ENCODE measurements at regions not wholly inside any gene's neighbourhood (a gene's known extent, or its start where the extent isn't known, plus 50 kb on each side); places are given as distances from the start of the nearest gene placed in this dataset.

- TF ChIP-seq, protein P1, sequence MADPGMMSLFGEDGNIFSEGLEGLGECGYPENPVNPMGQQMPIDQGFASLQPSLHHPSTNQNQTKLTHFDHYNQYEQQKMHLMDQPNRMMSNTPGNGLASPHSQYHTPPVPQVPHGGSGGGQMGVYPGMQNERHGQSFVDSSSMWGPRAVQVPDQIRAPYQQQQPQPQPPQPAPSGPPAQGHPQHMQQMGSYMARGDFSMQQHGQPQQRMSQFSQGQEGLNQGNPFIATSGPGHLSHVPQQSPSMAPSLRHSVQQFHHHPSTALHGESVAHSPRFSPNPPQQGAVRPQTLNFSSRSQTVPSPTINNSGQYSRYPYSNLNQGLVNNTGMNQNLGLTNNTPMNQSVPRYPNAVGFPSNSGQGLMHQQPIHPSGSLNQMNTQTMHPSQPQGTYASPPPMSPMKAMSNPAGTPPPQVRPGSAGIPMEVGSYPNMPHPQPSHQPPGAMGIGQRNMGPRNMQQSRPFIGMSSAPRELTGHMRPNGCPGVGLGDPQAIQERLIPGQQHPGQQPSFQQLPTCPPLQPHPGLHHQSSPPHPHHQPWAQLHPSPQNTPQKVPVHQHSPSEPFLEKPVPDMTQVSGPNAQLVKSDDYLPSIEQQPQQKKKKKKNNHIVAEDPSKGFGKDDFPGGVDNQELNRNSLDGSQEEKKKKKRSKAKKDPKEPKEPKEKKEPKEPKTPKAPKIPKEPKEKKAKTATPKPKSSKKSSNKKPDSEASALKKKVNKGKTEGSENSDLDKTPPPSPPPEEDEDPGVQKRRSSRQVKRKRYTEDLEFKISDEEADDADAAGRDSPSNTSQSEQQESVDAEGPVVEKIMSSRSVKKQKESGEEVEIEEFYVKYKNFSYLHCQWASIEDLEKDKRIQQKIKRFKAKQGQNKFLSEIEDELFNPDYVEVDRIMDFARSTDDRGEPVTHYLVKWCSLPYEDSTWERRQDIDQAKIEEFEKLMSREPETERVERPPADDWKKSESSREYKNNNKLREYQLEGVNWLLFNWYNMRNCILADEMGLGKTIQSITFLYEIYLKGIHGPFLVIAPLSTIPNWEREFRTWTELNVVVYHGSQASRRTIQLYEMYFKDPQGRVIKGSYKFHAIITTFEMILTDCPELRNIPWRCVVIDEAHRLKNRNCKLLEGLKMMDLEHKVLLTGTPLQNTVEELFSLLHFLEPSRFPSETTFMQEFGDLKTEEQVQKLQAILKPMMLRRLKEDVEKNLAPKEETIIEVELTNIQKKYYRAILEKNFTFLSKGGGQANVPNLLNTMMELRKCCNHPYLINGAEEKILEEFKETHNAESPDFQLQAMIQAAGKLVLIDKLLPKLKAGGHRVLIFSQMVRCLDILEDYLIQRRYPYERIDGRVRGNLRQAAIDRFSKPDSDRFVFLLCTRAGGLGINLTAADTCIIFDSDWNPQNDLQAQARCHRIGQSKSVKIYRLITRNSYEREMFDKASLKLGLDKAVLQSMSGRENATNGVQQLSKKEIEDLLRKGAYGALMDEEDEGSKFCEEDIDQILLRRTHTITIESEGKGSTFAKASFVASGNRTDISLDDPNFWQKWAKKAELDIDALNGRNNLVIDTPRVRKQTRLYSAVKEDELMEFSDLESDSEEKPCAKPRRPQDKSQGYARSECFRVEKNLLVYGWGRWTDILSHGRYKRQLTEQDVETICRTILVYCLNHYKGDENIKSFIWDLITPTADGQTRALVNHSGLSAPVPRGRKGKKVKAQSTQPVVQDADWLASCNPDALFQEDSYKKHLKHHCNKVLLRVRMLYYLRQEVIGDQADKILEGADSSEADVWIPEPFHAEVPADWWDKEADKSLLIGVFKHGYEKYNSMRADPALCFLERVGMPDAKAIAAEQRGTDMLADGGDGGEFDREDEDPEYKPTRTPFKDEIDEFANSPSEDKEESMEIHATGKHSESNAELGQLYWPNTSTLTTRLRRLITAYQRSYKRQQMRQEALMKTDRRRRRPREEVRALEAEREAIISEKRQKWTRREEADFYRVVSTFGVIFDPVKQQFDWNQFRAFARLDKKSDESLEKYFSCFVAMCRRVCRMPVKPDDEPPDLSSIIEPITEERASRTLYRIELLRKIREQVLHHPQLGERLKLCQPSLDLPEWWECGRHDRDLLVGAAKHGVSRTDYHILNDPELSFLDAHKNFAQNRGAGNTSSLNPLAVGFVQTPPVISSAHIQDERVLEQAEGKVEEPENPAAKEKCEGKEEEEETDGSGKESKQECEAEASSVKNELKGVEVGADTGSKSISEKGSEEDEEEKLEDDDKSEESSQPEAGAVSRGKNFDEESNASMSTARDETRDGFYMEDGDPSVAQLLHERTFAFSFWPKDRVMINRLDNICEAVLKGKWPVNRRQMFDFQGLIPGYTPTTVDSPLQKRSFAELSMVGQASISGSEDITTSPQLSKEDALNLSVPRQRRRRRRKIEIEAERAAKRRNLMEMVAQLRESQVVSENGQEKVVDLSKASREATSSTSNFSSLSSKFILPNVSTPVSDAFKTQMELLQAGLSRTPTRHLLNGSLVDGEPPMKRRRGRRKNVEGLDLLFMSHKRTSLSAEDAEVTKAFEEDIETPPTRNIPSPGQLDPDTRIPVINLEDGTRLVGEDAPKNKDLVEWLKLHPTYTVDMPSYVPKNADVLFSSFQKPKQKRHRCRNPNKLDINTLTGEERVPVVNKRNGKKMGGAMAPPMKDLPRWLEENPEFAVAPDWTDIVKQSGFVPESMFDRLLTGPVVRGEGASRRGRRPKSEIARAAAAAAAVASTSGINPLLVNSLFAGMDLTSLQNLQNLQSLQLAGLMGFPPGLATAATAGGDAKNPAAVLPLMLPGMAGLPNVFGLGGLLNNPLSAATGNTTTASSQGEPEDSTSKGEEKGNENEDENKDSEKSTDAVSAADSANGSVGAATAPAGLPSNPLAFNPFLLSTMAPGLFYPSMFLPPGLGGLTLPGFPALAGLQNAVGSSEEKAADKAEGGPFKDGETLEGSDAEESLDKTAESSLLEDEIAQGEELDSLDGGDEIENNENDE (IDR thresholded peaks at IDR 0.05; ENCODE audit: insufficient replicate concordance, low read length): no peak
- no peak for TF ChIP-seq RNF2 (IDR thresholded peaks at IDR 0.05; ENCODE audit: borderline replicate concordance, low read depth, low read length, missing control alignments, poor library complexity, severe bottlenecking)
- TF ChIP-seq, protein P2, sequence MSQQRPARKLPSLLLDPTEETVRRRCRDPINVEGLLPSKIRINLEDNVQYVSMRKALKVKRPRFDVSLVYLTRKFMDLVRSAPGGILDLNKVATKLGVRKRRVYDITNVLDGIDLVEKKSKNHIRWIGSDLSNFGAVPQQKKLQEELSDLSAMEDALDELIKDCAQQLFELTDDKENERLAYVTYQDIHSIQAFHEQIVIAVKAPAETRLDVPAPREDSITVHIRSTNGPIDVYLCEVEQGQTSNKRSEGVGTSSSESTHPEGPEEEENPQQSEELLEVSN (IDR thresholded peaks at IDR 0.05): no peak
- TF ChIP-seq NRF1 (IDR thresholded peaks at IDR 0.05; ENCODE audit: low read depth, low read length): no peak
- no peak for TF ChIP-seq FOSL1 (IDR thresholded peaks at IDR 0.05; ENCODE audit: insufficient read depth, low read depth, low read length)
- TF ChIP-seq SIN3A (conservative IDR thresholded peaks at IDR 0.05 in 1 of 2, IDR thresholded peaks at IDR 0.05 in 1 of 2; ENCODE audit: low read depth in 1 of 2, low read length in 2 of 2): no peak
- no peak for TF ChIP-seq GABPA (IDR thresholded peaks at IDR 0.05; ENCODE audit: borderline replicate concordance, insufficient read depth, low read length)
- no peak for TF ChIP-seq EZH2 (IDR thresholded peaks at IDR 0.05; ENCODE audit: low read depth, low read length, severe bottlenecking)
- TF ChIP-seq PHF8 (conservative IDR thresholded peaks at IDR 0.05; ENCODE audit: low read depth, low read length): no peak
These were observed 296.9 kb downstream of the KCNJ3 start (continued) for GRCh38 chr2:154995361-154995760.

All from H1 (cell line).